ENCODE measurements at regions not wholly inside any gene's neighbourhood (a gene's known extent, or its start where the extent isn't known, plus 50 kb on each side); places are given as distances from the start of the nearest gene placed in this dataset.
"Not testable (repeated sequence)": the region's sequence is repeated elsewhere in the genome, so short reads cannot be mapped to it uniquely, and the experiment has no call there.

DNA sequence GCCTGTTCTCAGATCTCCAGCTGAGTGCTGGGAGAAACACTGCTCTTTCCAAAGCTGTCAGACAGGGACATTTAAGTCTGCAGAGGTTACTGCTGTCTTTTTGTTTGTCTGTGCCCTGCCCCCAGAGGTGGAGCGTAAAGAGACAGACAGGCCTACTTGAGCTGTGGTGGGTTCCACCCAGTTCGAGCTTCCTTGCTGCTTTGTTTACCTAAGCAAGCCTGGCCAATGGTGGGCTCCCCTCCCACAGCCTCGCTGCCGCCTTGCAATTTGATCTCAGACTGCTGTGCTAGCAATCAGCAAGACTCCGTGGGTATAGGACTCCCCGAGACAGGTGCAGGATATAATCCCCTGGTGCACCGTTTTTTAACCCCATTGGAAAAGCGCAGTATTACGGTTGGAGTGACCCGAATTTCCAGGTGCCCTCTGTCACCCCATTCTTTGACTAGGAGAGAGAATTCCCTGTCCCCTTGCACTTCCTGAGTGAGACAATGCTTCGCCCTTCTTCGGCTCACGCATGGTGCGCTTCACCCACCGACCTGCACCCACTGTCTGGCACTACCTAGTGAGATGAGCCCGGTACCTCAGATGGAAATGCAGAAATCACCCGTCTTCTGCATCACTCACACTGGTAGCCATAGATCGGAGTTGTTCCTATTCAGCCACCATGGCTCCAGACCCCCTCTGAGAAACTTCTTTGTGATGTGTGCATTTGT, 650.3 kb upstream of the ALG10B start:
- H3K9me3 ChIP-seq (ENCODE audit: low read length) = peaks cover 4% of the 10 kb centered on the region; the same call in 1 of the 2 replicates
- no peaks in the 10 kb centered on the region for H3K4me1 ChIP-seq (ENCODE audit: low read length)
- H3K27me3 ChIP-seq (ENCODE audit: low read length) = no peaks in the 10 kb centered on the region
- no peaks in the 10 kb centered on the region for H3K36me3 ChIP-seq (ENCODE audit: insufficient read depth, low read length)
- DNase-seq = no peak
- H3K9ac ChIP-seq (ENCODE audit: low read length) = no peak overlapping the region
- no peaks in the 10 kb centered on the region for H3K79me2 ChIP-seq (ENCODE audit: low read length)
- H3K4me3 ChIP-seq (ENCODE audit: low read length) = no peak overlapping the region
- no peak overlapping the region for H3K4me2 ChIP-seq (ENCODE audit: low read depth, low read length, poor library complexity, severe bottlenecking)
- H2AFZ ChIP-seq (ENCODE audit: low read length) = no peak overlapping the region
- H4K20me1 ChIP-seq (ENCODE audit: insufficient read depth, low read depth, low read length) = no peaks in the 10 kb centered on the region
- H3K9me2 ChIP-seq (replicated peaks; ENCODE audit: insufficient read depth, low read length) = no peaks in the 10 kb centered on the region
- H3K27ac ChIP-seq (ENCODE audit: low read length) = no peak overlapping the region

DNA sequence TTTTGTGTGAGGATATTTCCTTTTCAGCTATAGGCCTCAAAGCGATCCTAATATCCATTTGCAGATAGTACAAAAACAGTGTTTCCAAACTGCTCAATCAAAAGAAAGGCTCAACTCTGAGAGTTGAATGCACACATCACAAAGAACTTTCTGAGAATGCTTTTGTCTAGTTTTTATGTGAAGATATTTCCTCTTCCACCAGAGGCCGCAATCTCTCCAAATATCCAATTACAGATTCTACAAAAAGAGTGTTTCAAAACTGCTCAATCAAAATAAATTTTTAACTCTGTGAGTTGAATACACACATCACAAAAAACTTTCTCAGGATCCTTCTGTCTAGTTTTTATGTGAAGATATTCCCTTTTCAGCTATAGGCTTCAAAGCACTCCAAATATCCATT, 648.0 kb upstream of the ALG10B start:
- not testable (repeated sequence) for H2AFZ ChIP-seq (ENCODE audit: low read length); DNase-seq; H3K9me2 ChIP-seq (replicated peaks; ENCODE audit: insufficient read depth, low read length); H3K4me3 ChIP-seq (ENCODE audit: low read length); H3K27ac ChIP-seq (ENCODE audit: low read length); H3K4me1 ChIP-seq (ENCODE audit: low read length); H3K4me2 ChIP-seq (ENCODE audit: low read depth, low read length, poor library complexity, severe bottlenecking); H3K79me2 ChIP-seq (ENCODE audit: low read length); H3K27me3 ChIP-seq (ENCODE audit: low read length); H3K9me3 ChIP-seq (ENCODE audit: low read length); H3K9ac ChIP-seq (ENCODE audit: low read length); H4K20me1 ChIP-seq (ENCODE audit: insufficient read depth, low read depth, low read length); H3K36me3 ChIP-seq (ENCODE audit: insufficient read depth, low read length)

DNA sequence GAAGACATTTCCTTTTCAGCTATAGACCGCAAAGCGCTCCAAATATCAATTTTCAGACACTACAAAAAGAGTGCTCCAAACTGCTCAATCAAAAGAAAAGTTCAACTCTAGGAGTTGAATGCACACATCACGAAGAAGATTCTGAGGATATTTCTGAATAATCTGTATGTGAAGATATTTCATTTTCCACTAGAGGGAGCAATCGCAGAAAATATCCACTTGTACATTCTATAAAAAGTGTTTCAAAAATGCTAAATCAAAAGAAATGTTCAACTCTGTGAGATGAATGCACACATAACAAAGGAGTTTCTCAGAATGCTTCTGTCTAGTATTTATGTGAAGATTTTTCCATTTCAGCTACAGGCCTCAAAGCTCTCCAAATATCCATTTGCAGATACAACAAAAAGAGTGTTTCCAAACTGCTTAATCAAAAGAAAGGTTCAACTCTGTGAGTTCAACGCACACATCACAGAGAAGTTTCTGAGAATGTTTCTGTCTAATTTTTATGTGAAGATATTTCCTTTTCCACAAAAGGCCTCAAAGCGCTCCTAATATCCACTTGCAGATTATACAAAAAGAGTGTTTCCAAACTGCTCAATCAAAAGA, 643.8 kb upstream of the ALG10B start:
- Histone ChIP-seq H4K20me1 (ENCODE audit: insufficient read depth, low read depth, low read length) (no peaks in the 10 kb centered on the region), H3K27me3 (ENCODE audit: low read length) (no peaks in the 10 kb centered on the region)

GRCh38 chr12:37720846-37721245, 595.7 kb upstream of the ALG10B start:
- Histone ChIP-seq H3K27me3 (ENCODE audit: low read length) (no peaks in the 10 kb centered on the region), H4K20me1 (ENCODE audit: insufficient read depth, low read depth, low read length) (no peaks in the 10 kb centered on the region), H3K79me2 (ENCODE audit: low read length) (no peaks in the 10 kb centered on the region), H3K4me1 (ENCODE audit: low read length) (no peaks in the 10 kb centered on the region), H2AFZ (ENCODE audit: low read length) (0 out of 2 replicates have a peak overlapping the region, but pooled peaks have one; percentile 24), H3K9ac (ENCODE audit: low read length) (no peak overlapping the region), H3K4me2 (ENCODE audit: low read depth, low read length, poor library complexity, severe bottlenecking) (no peak overlapping the region), H3K4me3 (ENCODE audit: low read length) (no peak overlapping the region), H3K36me3 (ENCODE audit: insufficient read depth, low read length) (no peaks in the 10 kb centered on the region), H3K9me3 (ENCODE audit: low read length) (peaks cover 24% of the 10 kb centered on the region), H3K27ac (ENCODE audit: low read length) (no peak overlapping the region), H3K9me2 (replicated peaks; ENCODE audit: insufficient read depth, low read length) (no peaks in the 10 kb centered on the region)
- DNase-seq = no peak

More for the DNA sequence above, 643.8 kb upstream of the ALG10B start:
- Histone ChIP-seq H2AFZ (ENCODE audit: low read length) (no peak overlapping the region), H3K9me3 (ENCODE audit: low read length) (peaks cover 6% of the 10 kb centered on the region), H3K4me2 (ENCODE audit: low read depth, low read length, poor library complexity, severe bottlenecking) (no peak overlapping the region), H3K4me3 (ENCODE audit: low read length) (no peak overlapping the region), H3K79me2 (ENCODE audit: low read length) (no peaks in the 10 kb centered on the region), H3K9me2 (replicated peaks; ENCODE audit: insufficient read depth, low read length) (no peaks in the 10 kb centered on the region), H3K36me3 (ENCODE audit: insufficient read depth, low read length) (no peaks in the 10 kb centered on the region), H3K27ac (ENCODE audit: low read length) (no peak overlapping the region), H3K4me1 (ENCODE audit: low read length) (no peaks in the 10 kb centered on the region), H3K9ac (ENCODE audit: low read length) (no peak overlapping the region)
- DNase-seq = peak; percentile 67

DNA sequence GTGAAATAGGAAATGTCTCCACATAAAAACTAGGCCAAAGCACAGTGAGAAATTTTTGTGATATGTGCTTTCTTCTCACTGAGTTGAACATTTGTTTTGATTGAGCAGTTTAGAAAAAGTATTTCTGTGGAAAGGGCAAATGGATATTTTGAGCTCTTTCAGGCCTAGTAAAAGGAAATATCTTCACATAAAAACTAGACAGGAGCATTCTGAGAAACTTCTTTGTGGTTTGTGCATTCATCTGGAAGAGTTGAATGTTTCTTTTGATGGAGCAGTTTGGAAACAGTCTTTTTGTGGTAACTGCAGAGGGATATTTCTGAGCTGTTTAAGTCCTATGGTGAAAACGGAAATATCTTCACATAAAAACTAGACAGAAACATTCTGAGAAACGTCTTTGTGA, 582.7 kb upstream of the ALG10B start:
- Histone ChIP-seq H3K4me1 (ENCODE audit: low read length) (no peaks in the 10 kb centered on the region), H3K36me3 (ENCODE audit: insufficient read depth, low read length) (peaks cover 3% of the 10 kb centered on the region; the same call in 1 of the 2 replicates), H3K4me3 (ENCODE audit: low read length) (no peak overlapping the region), H3K9ac (ENCODE audit: low read length) (no peak overlapping the region), H2AFZ (ENCODE audit: low read length) (no peak overlapping the region), H3K9me2 (replicated peaks; ENCODE audit: insufficient read depth, low read length) (no peaks in the 10 kb centered on the region), H3K27me3 (ENCODE audit: low read length) (no peaks in the 10 kb centered on the region), H3K9me3 (ENCODE audit: low read length) (peaks cover 17% of the 10 kb centered on the region), H4K20me1 (ENCODE audit: insufficient read depth, low read depth, low read length) (no peaks in the 10 kb centered on the region), H3K27ac (ENCODE audit: low read length) (no peak overlapping the region), H3K79me2 (ENCODE audit: low read length) (no peaks in the 10 kb centered on the region), H3K4me2 (ENCODE audit: low read depth, low read length, poor library complexity, severe bottlenecking) (no peak overlapping the region)
- no peak for DNase-seq
